ENCODE measurements at regions not wholly inside any gene's neighbourhood (a gene's known extent, or its start where the extent isn't known, plus 50 kb on each side); places are given as distances from the start of the nearest gene placed in this dataset.

- Mint-ChIP-seq H3K36me3 (ENCODE audit: low read depth) (no peaks in the 10 kb centered on the region), H3K9me3 (no peaks in the 10 kb centered on the region), H3K27ac (no peak overlapping the region), H3K4me3 (no peak overlapping the region), H3K27me3 (ENCODE audit: insufficient read depth, low read depth, poor library complexity) (peaks cover 1% of the 10 kb centered on the region), H3K4me1 (no peaks in the 10 kb centered on the region)
- no peaks in the 10 kb centered on the region for H3F3A ChIP-seq (replicated peaks; ENCODE audit: low read depth)
- no peaks in the 10 kb centered on the region for H3K27me3 ChIP-seq (ENCODE audit: insufficient read depth)
- H3K36me3 ChIP-seq (ENCODE audit: insufficient read depth): no peaks in the 10 kb centered on the region
- no peak overlapping the region for H3K4me3 ChIP-seq
- no peaks in the 10 kb centered on the region for H4K20me1 ChIP-seq (replicated peaks; ENCODE audit: insufficient read depth)
- no peak for TF ChIP-seq ZNF462 (CRISPR knock-in tag; IDR thresholded peaks at IDR 0.05)
- TF ChIP-seq ZNF331 (CRISPR knock-in tag; IDR thresholded peaks at IDR 0.05; ENCODE audit: low read depth): no peak
- no peak for TF ChIP-seq POLR2AphosphoS5 (IDR thresholded peaks at IDR 0.05; ENCODE audit: low read depth)
- no peak for TF ChIP-seq CTCF (conservative IDR thresholded peaks at IDR 0.05; ENCODE audit: low read depth in 2 of 2)
- no peak for TF ChIP-seq STAT1 (IDR thresholded peaks at IDR 0.05; ENCODE audit: unreplicated experiment)
- no peak for TF ChIP-seq EZH2 (IDR thresholded peaks at IDR 0.05; ENCODE audit: low read depth, unreplicated experiment)
- TF ChIP-seq EZH2phosphoT487 (IDR thresholded peaks at IDR 0.05; ENCODE audit: unreplicated experiment): no peak
- TF ChIP-seq JUNB (IDR thresholded peaks at IDR 0.05; ENCODE audit: unreplicated experiment): no peak
- TF ChIP-seq ZNF114 (CRISPR knock-in tag; IDR thresholded peaks at IDR 0.05): no peak
- no peak for TF ChIP-seq CREB1 (CRISPR knock-in tag; IDR thresholded peaks at IDR 0.05; ENCODE audit: low read depth)
- TF ChIP-seq REST (IDR thresholded peaks at IDR 0.05; ENCODE audit: unreplicated experiment): no peak
- TF ChIP-seq NANOG (IDR thresholded peaks at IDR 0.05; ENCODE audit: borderline replicate concordance): no peak
- no peak for TF ChIP-seq ETS1 (IDR thresholded peaks at IDR 0.05)
- H3K4me2 ChIP-seq: no peak overlapping the region
- ATAC-seq (no peak), DNase-seq (ENCODE audit: low spot score) (no peak)
- no peak overlapping the region for H3K27ac ChIP-seq (ENCODE audit: low read depth)
- H2AFZ ChIP-seq: no peak overlapping the region
- H3K79me2 ChIP-seq (replicated peaks; ENCODE audit: insufficient read depth): no peaks in the 10 kb centered on the region
- H3K4me1 ChIP-seq (ENCODE audit: insufficient read depth): no peaks in the 10 kb centered on the region
- H3K9me2 ChIP-seq (ENCODE audit: insufficient read depth): no peaks in the 10 kb centered on the region
Measured at GRCh38 chr10:2222631-2223030, 485.3 kb upstream of the ADARB2 start.
